Endothelial cell of umbilical vein (primary cell): ENCODE measurements at regions not wholly inside any gene's neighbourhood (a gene's known extent, or its start where the extent isn't known, plus 50 kb on each side); places are given as distances from the start of the nearest gene placed in this dataset.

Source experiments
- BruUV-seq: library from RNA; stranded (reverse); fragments of 400-500 nt; replicated peaks from 2 replicates; lab custom pipeline; 2021; lab: Mats Ljungman, UMichigan
- CTCF ChIA-PET: fragments of 300-600, 350-600 bp; sonication (Branson Sonifier 250); formaldehyde crosslinking; loops from one replicate; lab custom pipeline; 2021; ENCODE audit warnings: antibody characterized with exemption, inconsistent platforms; lab: Charles Lee
- POLR2A ChIA-PET: fragments of 300-600, 350-600 bp; sonication (Branson Sonifier 250); formaldehyde crosslinking; loops from one replicate; lab custom pipeline; 2021; ENCODE audit warnings: antibody characterized with exemption, inconsistent platforms; lab: Charles Lee
- DNase-seq: peaks from one replicate; pipeline ENCODE4 v3.0.0-alpha.2; 2011; ENCODE audit warnings: low read depth, low spot score
- FAIRE-seq: peaks from 2 replicates; lab custom pipeline; 2011; peaks lifted over from hg19 to GRCh38; lab: Jason Lieb, UNC
- H2AFZ ChIP-seq: 2 replicates; pipeline ENCODE4 v1.6.0; 2012; ENCODE audit warnings: low read depth, low read length, control low read depth, inconsistent platforms
- H3K27ac ChIP-seq: 2 replicates; pipeline ENCODE4 v1.5.1; 2011; ENCODE audit warnings: low read depth, mild to moderate bottlenecking, control low read depth, low read length, moderate library complexity; ENCODE audit not compliant: insufficient read depth
- H3K27me3 ChIP-seq, 2 experiments: 2 replicates each; pipeline versions ENCODE4 v1.6.0 to v1.6.1; 2011; ENCODE audit warnings: low read length in 2 of 2, mixed read lengths in 1 of 2; ENCODE audit not compliant: control insufficient read depth in 2 of 2, insufficient read depth in 2 of 2
- H3K36me3 ChIP-seq, 2 experiments: 2 replicates in 1 of 2; 3 replicates in 1 of 2; pipeline ENCODE4 v1.5.1; 2011; ENCODE audit warnings: low read length in 2 of 2, mild to moderate bottlenecking in 1 of 2, moderate library complexity in 1 of 2; ENCODE audit not compliant: control insufficient read depth in 2 of 2, insufficient read depth in 2 of 2; ENCODE audit errors: extremely low read depth in 1 of 2
- H3K4me1 ChIP-seq: 3 replicates; pipeline ENCODE4 v1.5.1; 2011; ENCODE audit warnings: mild to moderate bottlenecking, low read length; ENCODE audit not compliant: control insufficient read depth, insufficient read depth; ENCODE audit errors: extremely low read depth
- H3K4me2 ChIP-seq: 2 replicates; pipeline ENCODE4 v1.6.1; 2011; ENCODE audit warnings: low read length, control low read depth, mixed read lengths; ENCODE audit not compliant: insufficient read depth
- H3K4me3 ChIP-seq, 3 experiments: fragments of 200-600 bp in 1 of 3; sonication (generic), shearing (Covaris generic) in 1 of 3; replicated peaks in 1 of 3; 2 replicates each; pipeline ENCODE4 v1.5.1; 2011 to 2016; ENCODE audit warnings: control low read depth in 3 of 3, low read length in 3 of 3, mild to moderate bottlenecking in 2 of 3, inconsistent platforms in 1 of 3, low read depth in 1 of 3, moderate library complexity in 1 of 3; ENCODE audit not compliant: insufficient read depth in 1 of 3
- H3K79me2 ChIP-seq: 2 replicates; pipeline ENCODE4 v1.6.0; 2012; ENCODE audit warnings: low read length, inconsistent platforms; ENCODE audit not compliant: control insufficient read depth, insufficient read depth
- H3K9ac ChIP-seq: replicated peaks from 2 replicates; pipeline ENCODE3; 2011; ENCODE audit warnings: low read length, control low read depth; ENCODE audit not compliant: insufficient read depth; ENCODE audit errors: extremely low read depth
- H3K9me1 ChIP-seq: replicated peaks from 3 replicates; pipeline ENCODE4 v1.6.0; 2011; ENCODE audit warnings: mild to moderate bottlenecking, low read length; ENCODE audit not compliant: control insufficient read depth, insufficient read depth; ENCODE audit errors: extremely low read depth
- H3K9me3 ChIP-seq: replicated peaks from 2 replicates; pipeline ENCODE4 v1.5.1; 2012; ENCODE audit warnings: low read length, inconsistent platforms; ENCODE audit not compliant: control insufficient read depth, insufficient read depth
- H4K20me1 ChIP-seq: replicated peaks from 2 replicates; pipeline ENCODE3; 2011; ENCODE audit warnings: mild to moderate bottlenecking, low read length; ENCODE audit not compliant: control insufficient read depth, insufficient read depth; ENCODE audit errors: extremely low read depth
- CTCF ChIP-seq, 2 donors: IDR thresholded peaks; 1 replicate in 1 of 2; 2 replicates in 1 of 2; pipeline ENCODE4 v1.5.1; 2011; ENCODE audit warnings: low read length in 2 of 2, mild to moderate bottlenecking in 2 of 2, moderate library complexity in 2 of 2, control low read depth in 1 of 2, inconsistent platforms in 1 of 2, low read depth in 1 of 2; ENCODE audit not compliant: insufficient read depth in 1 of 2; ENCODE audit errors: extremely low read depth in 1 of 2
- EZH2 ChIP-seq: IDR thresholded peaks from 2 replicates; pipeline ENCODE4 v1.6.1; 2012; ENCODE audit warnings: borderline replicate concordance, low read depth, mild to moderate bottlenecking, moderate library complexity, low read length, inconsistent platforms; ENCODE audit not compliant: severe bottlenecking
- FOS ChIP-seq: IDR thresholded peaks from 2 replicates; pipeline ENCODE4 v1.6.1; 2011; ENCODE audit warnings: mild to moderate bottlenecking, low read length, moderate library complexity, borderline replicate concordance; ENCODE audit not compliant: insufficient read depth
- GATA2 ChIP-seq: IDR thresholded peaks from 2 replicates; pipeline ENCODE4 v1.7.0; 2011; ENCODE audit warnings: low read depth, mild to moderate bottlenecking, moderate library complexity, mixed read lengths, low read length; ENCODE audit not compliant: insufficient read length, insufficient read depth
- JUN ChIP-seq: IDR thresholded peaks from 2 replicates; pipeline ENCODE4 v1.6.1; 2011; ENCODE audit warnings: borderline replicate concordance, low read depth; ENCODE audit not compliant: insufficient read length, insufficient read depth
- MAX ChIP-seq: IDR thresholded peaks from 2 replicates; pipeline ENCODE4 v1.6.1; 2011; ENCODE audit not compliant: insufficient read depth, insufficient read length
- MYC ChIP-seq: IDR thresholded peaks from one replicate; pipeline ENCODE4 v1.6.1; 2011; ENCODE audit warnings: mild to moderate bottlenecking, low read depth, low read length
- POLR2A ChIP-seq: IDR thresholded peaks from 2 replicates; pipeline ENCODE4 v1.6.1; 2012; ENCODE audit warnings: low read depth, mild to moderate bottlenecking, control low read depth, low read length
- POLR2AphosphoS5 ChIP-seq: IDR thresholded peaks from 2 replicates; pipeline ENCODE4 v1.6.1; 2012; ENCODE audit warnings: low read depth, mild to moderate bottlenecking, control low read depth, low read length, moderate library complexity; ENCODE audit not compliant: insufficient read depth
- dilution Hi-C: fragments of 300-500 bp; cut with MboI; formaldehyde crosslinking; loops from one replicate; pipeline ENCODE4 v1.15.0; 2019; ENCODE audit warnings: low sequenced_read_pairs; ENCODE audit not compliant: extremely low pct_ligation_motif_present
- intact Hi-C: fragments of 100-400 bp; cut with micrococcal nuclease; formaldehyde crosslinking; loops from one replicate; pipeline ENCODE4 v1.10.0; 2022

GRCh38 chr10:81096558-81096957 is 558.9 kb downstream of the SH2D4B start:
- no TSS peak for BruUV-seq
- Histone ChIP-seq H3K4me2 (no peak overlapping the region), H4K20me1 (no peaks in the 10 kb centered on the region), H3K27me3 (no peaks in the 10 kb centered on the region), H3K9me1 (no peaks in the 10 kb centered on the region), H3K27ac (no peak overlapping the region), H3K4me1 (no peaks in the 10 kb centered on the region), H3K4me3 (no peak overlapping the region), H3K9me3 (no peaks in the 10 kb centered on the region), H3K9ac (no peak overlapping the region), H3K79me2 (no peaks in the 10 kb centered on the region), H3K36me3 (no peaks in the 10 kb centered on the region), H2AFZ (no peak overlapping the region)
- intact Hi-C loops, result no loop called here
- ChIA-PET CTCF (no interaction called here), POLR2A (interaction anchor here (0.6 kb wide), 1 partner anchor 11 kb away, joined by 4 read pairs; no protein-coding TSS in a partner anchor)
- TF ChIP-seq MAX (no peak), EZH2 (no peak), FOS (no peak)
- DNase-seq, result no peak
- dilution Hi-C loops, result no loop called here
- FAIRE-seq, result no peak

- Histone ChIP-seq H3K9ac (no peak overlapping the region), H3K9me1 (no peaks in the 10 kb centered on the region), H3K27me3 (no peaks in the 10 kb centered on the region), H3K9me3 (no peaks in the 10 kb centered on the region), H4K20me1 (no peaks in the 10 kb centered on the region), H3K27ac (no peak overlapping the region), H3K4me1 (no peaks in the 10 kb centered on the region), H3K79me2 (no peaks in the 10 kb centered on the region), H2AFZ (no peak overlapping the region), H3K4me2 (no peak overlapping the region), H3K4me3 (no peak overlapping the region), H3K36me3 (no peaks in the 10 kb centered on the region)
- intact Hi-C loops (no loop called here), dilution Hi-C loops (no loop called here)
- ChIA-PET CTCF (no interaction called here), POLR2A (no interaction called here)
- TF ChIP-seq MYC, result no peak
- no peak for TF ChIP-seq POLR2AphosphoS5
- no peak for TF ChIP-seq GATA2
- no peak for TF ChIP-seq CTCF (IDR thresholded peaks at IDR 0.05; ENCODE audit: extremely low read depth in 1 of 2, insufficient read depth in 1 of 2, low read depth in 1 of 2, low read length in 2 of 2)
- no peak for TF ChIP-seq POLR2A
- TF ChIP-seq MAX, result no peak
- no peak for TF ChIP-seq FOS
- TF ChIP-seq EZH2, result no peak
- TF ChIP-seq JUN, result no peak
- no peak for FAIRE-seq
- DNase-seq, result no peak
- BruUV-seq, result no TSS peak
Observed at GRCh38 chr10:81101062-81101461, 563.4 kb downstream of the SH2D4B start.
